Breast epithelium (tissue), 4 donors: ENCODE measurements at regions not wholly inside any gene's neighbourhood (a gene's known extent, or its start where the extent isn't known, plus 50 kb on each side); places are given as distances from the start of the nearest gene placed in this dataset.
A peak's percentile ranks its signal among the peaks of the same experiment; 100 is the strongest.

ENCODE experiments used
- DNase-seq, 2 donors: peaks; one replicate each; pipeline ENCODE4 v3.0.0-alpha.2; 2019; ENCODE audit warnings: low spot score in 2 of 2
- H3K27ac ChIP-seq, 2 donors: fragments of 200-600 bp; sonication (generic) in 1 of 2; one replicate each; pipeline ENCODE4 v1.5.1; 2016 to 2019; ENCODE audit warnings: mild to moderate bottlenecking in 1 of 2
- H3K27me3 ChIP-seq, 2 donors: fragments of 200-600 bp; sonication (generic) in 1 of 2; one replicate each; pipeline versions ENCODE4 v1.5.1 to v1.6.0; 2017 to 2019; ENCODE audit warnings: control low read depth in 1 of 2, mild to moderate bottlenecking in 1 of 2
- H3K36me3 ChIP-seq: fragments of 200-600 bp; one replicate; pipeline ENCODE4 v1.5.1; 2019
- H3K4me1 ChIP-seq, 2 donors: fragments of 200-600 bp; sonication (generic); one replicate each; pipeline ENCODE4 v1.5.1; 2016 to 2019; ENCODE audit warnings: control low read depth in 1 of 2
- H3K4me3 ChIP-seq, 3 donors: fragments of 200-600 bp; sonication (generic); 1 replicate in 2 of 3; 2 replicates in 1 of 3; pipeline ENCODE4 v1.5.1; 2016 to 2019; ENCODE audit warnings: mild to moderate bottlenecking in 3 of 3, moderate library complexity in 2 of 3
- H3K9me3 ChIP-seq, 2 donors: fragments of 200-600 bp; sonication (generic) in 1 of 2; one replicate each; pipeline ENCODE4 v1.5.1; 2016 to 2019; ENCODE audit warnings: control low read depth in 1 of 2
- CTCF ChIP-seq, 3 donors: fragments of 450-650 bp; IDR thresholded peaks; one replicate each; pipeline ENCODE4 v1.5.1; 2016 to 2017; ENCODE audit warnings: antibody characterized with exemption in 3 of 3, mild to moderate bottlenecking in 3 of 3, moderate library complexity in 3 of 3
- POLR2A ChIP-seq: fragments of 450-650 bp; IDR thresholded peaks from one replicate; pipeline ENCODE4 v1.6.1; 2016; ENCODE audit warnings: antibody characterized with exemption, mild to moderate bottlenecking, moderate library complexity
- POLR2AphosphoS5 ChIP-seq, 3 donors: sonication (generic); formaldehyde crosslinking; IDR thresholded peaks; one replicate each; pipeline ENCODE4 v1.6.1; 2017; ENCODE audit warnings: antibody characterized with exemption in 3 of 3
- intact Hi-C: fragments of 100-400 bp; cut with DNase I; formaldehyde crosslinking; loops from one replicate; pipeline ENCODE4 v1.15.1; 2023; ENCODE audit warnings: low total_unique reads

GRCh38 chr2:67462738-67463496 lies 65.8 kb downstream of the ETAA1 start:
- intact Hi-C loops = loop anchor here (5.0 kb wide), 1 partner anchor 1511 kb away; no protein-coding TSS in a partner anchor
- Histone ChIP-seq H3K36me3 (no peaks in the 10 kb centered on the region), H3K27me3 (no peaks in the 10 kb centered on the region)

DNA sequence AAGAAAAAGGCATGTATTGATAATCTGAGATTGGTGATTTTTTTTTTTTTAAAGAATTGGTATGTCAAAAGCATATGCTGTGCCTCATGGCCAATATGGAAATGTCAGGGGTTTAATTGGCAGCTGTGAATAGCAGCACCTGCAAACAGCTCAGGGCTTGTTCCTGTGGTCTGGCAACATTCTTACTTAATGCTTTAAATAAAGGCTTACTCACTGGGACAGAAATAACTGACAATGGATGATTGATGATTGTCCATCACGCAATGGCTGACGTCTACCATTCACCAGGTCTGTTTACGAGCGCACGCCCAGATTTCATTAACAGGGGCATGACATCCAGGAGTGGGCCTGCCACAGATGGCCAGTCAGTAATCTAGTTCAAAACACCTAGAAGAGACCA lies 66.7 kb downstream of the ETAA1 start:
- H3K27ac ChIP-seq = no peak overlapping the region
- H3K4me3 ChIP-seq = no peak overlapping the region
- no peaks in the 10 kb centered on the region for H3K9me3 ChIP-seq
- H3K36me3 ChIP-seq = no peaks in the 10 kb centered on the region
- TF ChIP-seq POLR2A = no peak
- no peak for TF ChIP-seq POLR2AphosphoS5 (IDR thresholded peaks at IDR 0.05)
- TF ChIP-seq CTCF (IDR thresholded peaks at IDR 0.05) = no peak
- peak in 1 of 2 donors; percentile 17 for DNase-seq
- intact Hi-C loops = loop anchor here (5.0 kb wide), 1 partner anchor 1512 kb away; no protein-coding TSS in a partner anchor
- H3K4me1 ChIP-seq = no peaks in the 10 kb centered on the region
- H3K27me3 ChIP-seq = no peaks in the 10 kb centered on the region

More at GRCh38 chr2:67462738-67463496, 65.8 kb downstream of the ETAA1 start:
- Histone ChIP-seq H3K4me1 (no peaks in the 10 kb centered on the region), H3K4me3 (no peak overlapping the region), H3K9me3 (no peaks in the 10 kb centered on the region), H3K27ac (no peak overlapping the region)
- TF ChIP-seq CTCF (IDR thresholded peaks at IDR 0.05) (no peak), POLR2AphosphoS5 (IDR thresholded peaks at IDR 0.05) (no peak), POLR2A (no peak)
- DNase-seq = no peak

DNA sequence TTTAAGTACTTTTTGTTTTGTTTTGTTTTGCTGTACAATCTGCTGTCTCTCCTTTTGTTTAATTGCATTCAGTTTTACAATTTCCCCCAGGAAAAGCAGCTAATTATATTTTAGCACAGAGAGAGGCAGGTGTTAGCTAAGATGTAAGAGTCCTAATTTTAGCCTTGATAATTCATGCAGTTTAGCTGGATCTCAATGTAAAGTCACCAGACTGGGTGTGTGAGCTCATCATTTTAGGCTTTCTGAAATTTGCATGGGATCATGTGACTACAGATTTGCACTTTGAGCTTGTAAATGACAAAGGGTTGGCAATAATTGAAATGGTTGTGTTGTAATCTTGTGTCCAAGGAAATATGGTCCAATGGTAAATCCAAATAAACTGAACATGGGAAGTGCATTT lies 68.5 kb downstream of the ETAA1 start:
- no peak for TF ChIP-seq POLR2AphosphoS5 (IDR thresholded peaks at IDR 0.05)
- TF ChIP-seq POLR2A = no peak
- TF ChIP-seq CTCF (IDR thresholded peaks at IDR 0.05) = no peak
- Histone ChIP-seq H3K36me3 (no peaks in the 10 kb centered on the region), H3K4me3 (no peak overlapping the region), H3K9me3 (no peaks in the 10 kb centered on the region), H3K4me1 (no peaks in the 10 kb centered on the region), H3K27ac (no peak overlapping the region), H3K27me3 (no peaks in the 10 kb centered on the region)
- no peak for DNase-seq
- intact Hi-C loops = no loop called here

DNA sequence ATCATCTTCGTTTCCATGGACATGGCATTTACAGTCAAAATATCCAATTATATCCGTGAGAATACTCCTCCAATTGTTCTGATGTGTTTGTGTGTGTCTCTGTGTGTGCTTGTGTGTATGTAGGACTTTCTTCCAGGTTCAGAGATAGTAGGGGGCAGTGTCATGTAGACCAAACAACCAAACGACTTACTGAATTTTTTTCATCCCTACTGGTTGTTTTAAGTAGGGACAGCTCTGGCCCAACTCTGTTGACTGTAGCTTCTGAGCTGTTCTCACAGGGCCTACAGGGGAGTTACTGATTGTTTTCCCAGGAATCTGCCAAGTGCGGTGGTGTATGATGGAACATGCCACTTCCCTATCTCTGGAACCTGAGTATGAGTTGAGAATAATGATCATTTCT lies 69.6 kb downstream of the ETAA1 start:
- H3K4me3 ChIP-seq = no peak overlapping the region
- H3K27ac ChIP-seq = no peak overlapping the region
- no peak for DNase-seq
- no peaks in the 10 kb centered on the region for H3K27me3 ChIP-seq
- intact Hi-C loops = no loop called here
- no peaks in the 10 kb centered on the region for H3K36me3 ChIP-seq
- no peaks in the 10 kb centered on the region for H3K9me3 ChIP-seq
- TF ChIP-seq POLR2A (no peak), POLR2AphosphoS5 (IDR thresholded peaks at IDR 0.05) (no peak), CTCF (IDR thresholded peaks at IDR 0.05) (no peak)
- no peaks in the 10 kb centered on the region for H3K4me1 ChIP-seq

- no peaks in the 10 kb centered on the region for H3K4me1 ChIP-seq
- H3K4me3 ChIP-seq = no peak overlapping the region
- intact Hi-C loops = no loop called here
- H3K36me3 ChIP-seq = no peaks in the 10 kb centered on the region
- TF ChIP-seq POLR2AphosphoS5 (IDR thresholded peaks at IDR 0.05) (no peak), POLR2A (no peak), CTCF (IDR thresholded peaks at IDR 0.05) (no peak)
- H3K9me3 ChIP-seq = no peaks in the 10 kb centered on the region
- H3K27ac ChIP-seq = no peak overlapping the region
- DNase-seq = no peak
- no peaks in the 10 kb centered on the region for H3K27me3 ChIP-seq
Observed at GRCh38 chr2:67471681-67472080, 74.5 kb downstream of the ETAA1 start.
